HG03280 (cell line): ENCODE measurements at regions not wholly inside any gene's neighbourhood (a gene's known extent, or its start where the extent isn't known, plus 50 kb on each side); places are given as distances from the start of the nearest gene placed in this dataset.
"Not testable (repeated sequence)": the region's sequence is repeated elsewhere in the genome, so short reads cannot be mapped to it uniquely, and the experiment has no call there.

ENCODE experiments used
- ATAC-seq: cut with Tn5 transposase; IDR thresholded peaks from one replicate; pipeline ENCODE4 v1.9.1; 2021; ENCODE audit warnings: mild to moderate bottlenecking, moderate library complexity; ENCODE audit not compliant: unreplicated experiment

GRCh38 chr9:117936185-117937130 lies 232.3 kb downstream of the TLR4 start:
- peak; percentile 99 for ATAC-seq

GRCh38 chr9:117938086-117938485 lies 233.9 kb downstream of the TLR4 start:
- ATAC-seq: no peak

GRCh38 chr9:117938896-117939295 lies 234.7 kb downstream of the TLR4 start:
- no peak for ATAC-seq

- ATAC-seq: not testable (repeated sequence)
These were observed 240.5 kb downstream of the TLR4 start for GRCh38 chr9:117944750-117945149.

- ATAC-seq: no peak
These were observed 241.1 kb downstream of the TLR4 start for GRCh38 chr9:117945286-117945685.

GRCh38 chr9:117951127-117951526 lies 246.9 kb downstream of the TLR4 start:
- ATAC-seq: no peak

- ATAC-seq: no peak
These were observed 248.4 kb downstream of the TLR4 start for GRCh38 chr9:117952581-117952980.

- no peak for ATAC-seq
These were observed 253.1 kb downstream of the TLR4 start for GRCh38 chr9:117957267-117957666.

GRCh38 chr9:117958726-117959125 lies 254.5 kb downstream of the TLR4 start:
- no peak for ATAC-seq

GRCh38 chr9:117963493-117964090 lies 259.4 kb downstream of the TLR4 start:
- no peak for ATAC-seq

GRCh38 chr9:117970276-117971050 lies 266.3 kb downstream of the TLR4 start:
- no peak for ATAC-seq

- ATAC-seq: no peak
These were observed 269.9 kb downstream of the TLR4 start for GRCh38 chr9:117974108-117974507.

GRCh38 chr9:117979914-117980313 lies 275.7 kb downstream of the TLR4 start:
- no peak for ATAC-seq

- ATAC-seq: no peak
These were observed 283.7 kb downstream of the TLR4 start for GRCh38 chr9:117987945-117988344.

GRCh38 chr9:117992006-117992405 lies 287.8 kb downstream of the TLR4 start:
- ATAC-seq: no peak

- no peak for ATAC-seq
These were observed 296.4 kb downstream of the TLR4 start for GRCh38 chr9:118000581-118000980.

- no peak for ATAC-seq
These were observed 299.0 kb downstream of the TLR4 start for GRCh38 chr9:118003240-118003639.

- ATAC-seq: no peak
These were observed 304.0 kb downstream of the TLR4 start for GRCh38 chr9:118008246-118008645.

GRCh38 chr9:118009614-118010013 lies 305.4 kb downstream of the TLR4 start:
- no peak for ATAC-seq

- no peak for ATAC-seq
These were observed 313.5 kb downstream of the TLR4 start for GRCh38 chr9:118017607-118018122.

GRCh38 chr9:118023644-118024043 lies 319.4 kb downstream of the TLR4 start:
- no peak for ATAC-seq
